Kidney (tissue), 13 donors: ENCODE measurements at regions not wholly inside any gene's neighbourhood (a gene's known extent, or its start where the extent isn't known, plus 50 kb on each side); places are given as distances from the start of the nearest gene placed in this dataset.

Experiments
- DNase-seq, 5 donors: peaks; one replicate each; pipeline ENCODE4 v3.0.0-alpha.2; 2013 to 2020
- FAIRE-seq: peaks from 2 replicates; lab custom pipeline; 2012; peaks lifted over from hg19 to GRCh38; lab: Jason Lieb, UNC
- H3K27ac ChIP-seq, 2 donors: one replicate each; pipeline ENCODE4 v1.7.0; 2013; ENCODE audit warnings: low read depth in 2 of 2, low read length in 2 of 2, inconsistent platforms in 1 of 2
- H3K27me3 ChIP-seq: one replicate; pipeline ENCODE4 v1.7.1; 2013; ENCODE audit warnings: low read length, inconsistent platforms; ENCODE audit not compliant: control insufficient read depth, insufficient read depth
- H3K36me3 ChIP-seq, 3 donors: one replicate each; pipeline versions ENCODE4 v1.7.0 to v1.7.1; 2013; ENCODE audit warnings: low read length in 3 of 3, control low read depth in 1 of 3, inconsistent platforms in 1 of 3; ENCODE audit not compliant: insufficient read depth in 3 of 3, control insufficient read depth in 2 of 3
- H3K4me1 ChIP-seq, 3 donors: one replicate each; pipeline versions ENCODE4 v1.7.0 to v1.7.1; 2013; ENCODE audit warnings: low read length in 3 of 3, inconsistent platforms in 1 of 3, low read depth in 1 of 3; ENCODE audit not compliant: control insufficient read depth in 2 of 3, insufficient read depth in 2 of 3
- H3K4me3 ChIP-seq, 3 donors: one replicate each; pipeline versions ENCODE4 v1.7.0 to v1.8.1; 2013; ENCODE audit warnings: low read length in 3 of 3, control low read depth in 1 of 3, inconsistent platforms in 1 of 3
- H3K9ac ChIP-seq, 3 donors: one replicate each; pipeline versions ENCODE4 v1.7.0 to v1.7.1; 2013; ENCODE audit warnings: low read length in 3 of 3, control low read depth in 1 of 3, inconsistent platforms in 1 of 3
- H3K9me3 ChIP-seq, 3 donors: one replicate each; pipeline versions ENCODE4 v1.7.0 to v1.7.1; 2013; ENCODE audit warnings: low read length in 3 of 3, control low read depth in 1 of 3, inconsistent platforms in 1 of 3; ENCODE audit not compliant: control insufficient read depth in 2 of 3, insufficient read depth in 1 of 3
- CTCF ChIP-seq: IDR thresholded peaks from 3 replicates; pipeline ENCODE4 v1.5.1; 2012; ENCODE audit warnings: mild to moderate bottlenecking, moderate library complexity, borderline replicate concordance; ENCODE audit not compliant: insufficient read depth; ENCODE audit errors: extremely low read depth
- intact Hi-C: fragments of 100-400 bp; cut with DNase I; formaldehyde crosslinking; loops from one replicate; pipeline ENCODE4 v1.11.1; 2022
- donor health status: control.
- donor health status: control.
- donor health status: control.
- donor health status: control.
- donor health status: control.
- donor health status: DM: yes; HTN: yes; CAD: no.
- donor health status: Normal renal cell carcinoma (clear cell type).

GRCh38 chrX:123077631-123078030 is 106.4 kb upstream of the GRIA3 start:
- TF ChIP-seq CTCF = no peak

GRCh38 chrX:123080065-123080464 is 104.0 kb upstream of the GRIA3 start:
- FAIRE-seq = no peak
- no peak for TF ChIP-seq CTCF
- Histone ChIP-seq H3K9ac (no peak overlapping the region), H3K36me3 (no peaks in the 10 kb centered on the region), H3K27me3 (no peaks in the 10 kb centered on the region), H3K4me3 (no peak overlapping the region), H3K4me1 (no peaks in the 10 kb centered on the region), H3K9me3 (no peaks in the 10 kb centered on the region), H3K27ac (no peak overlapping the region)
- DNase-seq = no peak
- intact Hi-C loops = no loop called here

More at GRCh38 chrX:123077631-123078030, 106.4 kb upstream of the GRIA3 start:
- no peak overlapping the region for H3K27ac ChIP-seq
- H3K4me3 ChIP-seq = no peak overlapping the region
- no peaks in the 10 kb centered on the region for H3K27me3 ChIP-seq
- no peak overlapping the region for H3K9ac ChIP-seq
- H3K9me3 ChIP-seq = no peaks in the 10 kb centered on the region
- DNase-seq = no peak
- no peaks in the 10 kb centered on the region for H3K36me3 ChIP-seq
- no peaks in the 10 kb centered on the region for H3K4me1 ChIP-seq
- intact Hi-C loops = no loop called here
- no peak for FAIRE-seq

- H3K4me1 ChIP-seq = no peaks in the 10 kb centered on the region
- H3K9me3 ChIP-seq = no peaks in the 10 kb centered on the region
- H3K27me3 ChIP-seq = no peaks in the 10 kb centered on the region
- H3K4me3 ChIP-seq = no peak overlapping the region
- intact Hi-C loops = no loop called here
- DNase-seq (no peak), FAIRE-seq (no peak)
- no peak for TF ChIP-seq CTCF
- no peaks in the 10 kb centered on the region for H3K36me3 ChIP-seq
- H3K9ac ChIP-seq = no peak overlapping the region
- no peak overlapping the region for H3K27ac ChIP-seq
Measured at GRCh38 chrX:123081776-123082175, 102.3 kb upstream of the GRIA3 start.

GRCh38 chrX:123083924-123084323 is 100.2 kb upstream of the GRIA3 start:
- Histone ChIP-seq H3K4me1 (no peaks in the 10 kb centered on the region), H3K9me3 (no peaks in the 10 kb centered on the region), H3K27ac (no peak overlapping the region), H3K27me3 (no peaks in the 10 kb centered on the region), H3K4me3 (no peak overlapping the region), H3K9ac (no peak overlapping the region), H3K36me3 (no peaks in the 10 kb centered on the region)
- DNase-seq (no peak), FAIRE-seq (no peak)
- TF ChIP-seq CTCF = no peak
- intact Hi-C loops = no loop called here
